Cardiac muscle cell (in vitro differentiated cells and primary cell): ENCODE measurements at regions not wholly inside any gene's neighbourhood (a gene's known extent, or its start where the extent isn't known, plus 50 kb on each side); places are given as distances from the start of the nearest gene placed in this dataset.

ENCODE experiments used
- DNase-seq, 2 donors: peaks; one replicate each; pipeline versions ENCODE4 v3.0.0 to v3.0.0-alpha.2; 2010 to 2017; ENCODE audit warnings: low read depth in 1 of 2, low spot score in 1 of 2
- H3K27ac ChIP-seq: fragments of 200-600 bp; sonication (generic); 2 replicates; pipeline ENCODE4 v1.5.1; 2016
- H3K27me3 ChIP-seq: fragments of 200-600 bp; sonication (generic); 2 replicates; pipeline ENCODE4 v1.6.0; 2016; ENCODE audit warnings: control low read depth
- H3K36me3 ChIP-seq: fragments of 200-600 bp; sonication (generic); 2 replicates; pipeline ENCODE4 v1.5.1; 2016; ENCODE audit warnings: control low read depth
- H3K4me1 ChIP-seq: fragments of 200-600 bp; sonication (generic); 2 replicates; pipeline ENCODE4 v1.8.1; 2017; ENCODE audit warnings: low read depth, mild to moderate bottlenecking, mixed run types
- H3K4me3 ChIP-seq: fragments of 200-600 bp; sonication (generic); 2 replicates; pipeline ENCODE4 v1.5.1; 2016; ENCODE audit warnings: mild to moderate bottlenecking
- H3K9me3 ChIP-seq: fragments of 200-600 bp; sonication (generic); 2 replicates; pipeline ENCODE4 v1.5.1; 2017; ENCODE audit warnings: low read depth, mild to moderate bottlenecking, control low read depth
- TF ChIP-seq, protein P1 (sequence below): IDR thresholded peaks from 2 replicates; pipeline ENCODE4 v1.5.1; 2012; ENCODE audit warnings: low read depth, mild to moderate bottlenecking, low read length

- H3K9me3 ChIP-seq = no peaks in the 10 kb centered on the region
- no peak overlapping the region for H3K4me3 ChIP-seq
- no peaks in the 10 kb centered on the region for H3K36me3 ChIP-seq
- no peak for DNase-seq
- H3K4me1 ChIP-seq = no peaks in the 10 kb centered on the region
- H3K27me3 ChIP-seq = no peaks in the 10 kb centered on the region
- TF ChIP-seq, protein P1, sequence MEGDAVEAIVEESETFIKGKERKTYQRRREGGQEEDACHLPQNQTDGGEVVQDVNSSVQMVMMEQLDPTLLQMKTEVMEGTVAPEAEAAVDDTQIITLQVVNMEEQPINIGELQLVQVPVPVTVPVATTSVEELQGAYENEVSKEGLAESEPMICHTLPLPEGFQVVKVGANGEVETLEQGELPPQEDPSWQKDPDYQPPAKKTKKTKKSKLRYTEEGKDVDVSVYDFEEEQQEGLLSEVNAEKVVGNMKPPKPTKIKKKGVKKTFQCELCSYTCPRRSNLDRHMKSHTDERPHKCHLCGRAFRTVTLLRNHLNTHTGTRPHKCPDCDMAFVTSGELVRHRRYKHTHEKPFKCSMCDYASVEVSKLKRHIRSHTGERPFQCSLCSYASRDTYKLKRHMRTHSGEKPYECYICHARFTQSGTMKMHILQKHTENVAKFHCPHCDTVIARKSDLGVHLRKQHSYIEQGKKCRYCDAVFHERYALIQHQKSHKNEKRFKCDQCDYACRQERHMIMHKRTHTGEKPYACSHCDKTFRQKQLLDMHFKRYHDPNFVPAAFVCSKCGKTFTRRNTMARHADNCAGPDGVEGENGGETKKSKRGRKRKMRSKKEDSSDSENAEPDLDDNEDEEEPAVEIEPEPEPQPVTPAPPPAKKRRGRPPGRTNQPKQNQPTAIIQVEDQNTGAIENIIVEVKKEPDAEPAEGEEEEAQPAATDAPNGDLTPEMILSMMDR = no peak
- no peak overlapping the region for H3K27ac ChIP-seq
Observed at GRCh38 chr14:25180221-25180620, 130.3 kb upstream of the STXBP6 start.

DNA sequence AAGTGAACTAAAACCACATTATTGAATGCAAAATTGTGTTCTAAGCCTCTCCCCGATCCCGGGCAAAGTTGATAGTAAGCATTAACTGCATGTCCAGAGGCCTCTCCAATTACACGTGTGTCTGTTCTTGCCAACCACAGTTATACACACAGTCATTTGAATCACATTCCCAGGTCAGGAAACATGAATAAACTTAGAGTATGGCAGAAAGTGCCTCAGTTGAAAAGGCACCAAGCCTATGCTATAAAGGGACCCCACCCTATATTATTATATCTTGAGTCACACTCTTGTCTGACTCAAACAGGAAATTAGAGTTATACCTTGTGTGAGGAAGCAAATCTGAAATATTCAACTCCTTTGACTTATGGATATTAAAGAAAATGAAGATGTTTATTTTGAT, 128.3 kb upstream of the STXBP6 start:
- H3K36me3 ChIP-seq = no peaks in the 10 kb centered on the region
- no peak overlapping the region for H3K4me3 ChIP-seq
- no peaks in the 10 kb centered on the region for H3K9me3 ChIP-seq
- DNase-seq = no peak
- TF ChIP-seq, protein P1 = no peak
- no peak overlapping the region for H3K27ac ChIP-seq
- no peaks in the 10 kb centered on the region for H3K27me3 ChIP-seq
- H3K4me1 ChIP-seq = no peaks in the 10 kb centered on the region

DNA sequence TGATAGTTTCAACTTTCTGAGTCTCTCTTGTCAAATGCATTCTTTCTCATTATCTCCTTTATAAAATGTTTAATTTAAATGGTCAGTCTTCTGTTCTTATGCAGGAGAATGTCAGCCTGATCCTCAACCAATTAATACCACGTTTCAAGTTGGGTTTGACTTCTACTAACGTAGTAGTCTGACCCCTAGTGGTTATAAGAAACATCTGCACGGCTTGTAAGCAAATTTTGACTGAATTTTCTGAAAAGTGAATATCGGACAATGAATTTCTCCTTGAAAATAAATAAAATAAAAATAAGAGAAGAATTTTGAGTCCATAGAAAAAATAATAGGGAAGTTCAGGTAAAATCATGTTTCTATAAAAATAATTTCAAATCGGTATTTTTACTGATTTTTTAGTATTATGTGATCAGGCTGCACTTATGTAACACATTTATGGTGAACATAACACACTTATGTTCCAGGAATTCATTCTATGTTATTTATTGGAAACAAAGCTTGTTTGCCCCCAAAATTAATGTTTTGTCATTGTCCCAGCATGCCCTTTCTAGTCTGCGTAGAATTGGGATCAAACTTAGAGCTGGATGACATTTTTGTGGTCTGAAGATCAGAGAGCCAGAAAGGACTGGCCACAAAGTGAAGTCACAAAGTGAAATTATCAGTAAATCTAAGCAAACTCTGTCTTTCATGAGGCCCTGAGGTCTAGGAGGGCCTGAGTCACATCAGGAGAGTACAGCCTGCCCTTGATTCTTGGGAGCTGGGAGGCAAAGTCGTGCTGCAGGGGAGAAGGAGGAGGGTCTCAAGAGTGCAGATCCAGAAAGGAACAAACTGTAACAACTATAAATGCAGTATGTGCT, 101.2 kb upstream of the STXBP6 start:
- DNase-seq = peak; percentile 73 to 76
- no peak overlapping the region for H3K27ac ChIP-seq
- H3K27me3 ChIP-seq = peaks cover 9% of the 10 kb centered on the region
- no peaks in the 10 kb centered on the region for H3K36me3 ChIP-seq
- H3K9me3 ChIP-seq = no peaks in the 10 kb centered on the region
- no peak overlapping the region for H3K4me3 ChIP-seq
- TF ChIP-seq, protein P1 = peak; percentile 76
- H3K4me1 ChIP-seq = no peaks in the 10 kb centered on the region

GRCh38 chr14:25150401-25150800, 100.5 kb upstream of the STXBP6 start:
- no peaks in the 10 kb centered on the region for H3K9me3 ChIP-seq
- no peaks in the 10 kb centered on the region for H3K36me3 ChIP-seq
- H3K4me3 ChIP-seq = no peak overlapping the region
- no peak for DNase-seq
- H3K4me1 ChIP-seq = no peaks in the 10 kb centered on the region
- H3K27me3 ChIP-seq = peaks cover 9% of the 10 kb centered on the region
- TF ChIP-seq, protein P1 = no peak
- no peak overlapping the region for H3K27ac ChIP-seq

DNA sequence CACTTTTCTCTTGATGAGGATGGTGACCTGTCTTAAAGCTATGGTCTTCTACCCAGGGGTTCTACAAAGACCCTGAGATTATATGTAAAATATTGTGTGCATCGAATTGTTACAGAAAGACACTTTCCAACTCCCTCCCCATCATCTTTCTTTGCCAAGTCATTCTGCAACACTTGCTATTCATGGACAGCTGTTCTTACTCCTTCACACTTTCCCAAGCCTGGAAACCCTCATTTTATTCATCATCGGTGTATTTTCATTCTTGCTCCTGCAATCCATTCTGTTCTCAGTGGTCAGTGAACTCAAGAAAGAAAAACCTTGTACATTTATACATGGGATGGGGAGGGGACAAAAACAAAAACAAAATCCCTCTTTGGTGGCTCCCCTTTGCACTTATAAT, 90.5 kb upstream of the STXBP6 start:
- DNase-seq = no peak
- Histone ChIP-seq H3K4me1 (no peaks in the 10 kb centered on the region), H3K27ac (no peak overlapping the region), H3K36me3 (no peaks in the 10 kb centered on the region), H3K4me3 (no peak overlapping the region), H3K27me3 (peaks cover 17% of the 10 kb centered on the region), H3K9me3 (no peaks in the 10 kb centered on the region)
- TF ChIP-seq, protein P1 = no peak
